GM12891 (cell line): ENCODE measurements at regions not wholly inside any gene's neighbourhood (a gene's known extent, or its start where the extent isn't known, plus 50 kb on each side); places are given as distances from the start of the nearest gene placed in this dataset.

Source experiments
- POLR2AphosphoS5 ChIP-seq: IDR thresholded peaks from 2 replicates; pipeline ENCODE4 v1.6.1; 2011; ENCODE audit warnings: low read depth, low read length, control low read depth
- TAF1 ChIP-seq: IDR thresholded peaks from 2 replicates; pipeline ENCODE4 v1.6.1; 2011; ENCODE audit warnings: low read depth, low read length, control low read depth

- no peak for TF ChIP-seq TAF1
- no peak for TF ChIP-seq POLR2AphosphoS5
These were observed 130.2 kb upstream of the SPACA7 start for GRCh38 chr13:112245989-112246388.
